Occipital lobe (tissue), 1 donor: ENCODE measurements at regions not wholly inside any gene's neighbourhood (a gene's known extent, or its start where the extent isn't known, plus 50 kb on each side); places are given as distances from the start of the nearest gene placed in this dataset.

Experiments
- DNase-seq: peaks from one replicate; lab custom pipeline; 2025; lab: John Stamatoyannopoulos, UW

DNA sequence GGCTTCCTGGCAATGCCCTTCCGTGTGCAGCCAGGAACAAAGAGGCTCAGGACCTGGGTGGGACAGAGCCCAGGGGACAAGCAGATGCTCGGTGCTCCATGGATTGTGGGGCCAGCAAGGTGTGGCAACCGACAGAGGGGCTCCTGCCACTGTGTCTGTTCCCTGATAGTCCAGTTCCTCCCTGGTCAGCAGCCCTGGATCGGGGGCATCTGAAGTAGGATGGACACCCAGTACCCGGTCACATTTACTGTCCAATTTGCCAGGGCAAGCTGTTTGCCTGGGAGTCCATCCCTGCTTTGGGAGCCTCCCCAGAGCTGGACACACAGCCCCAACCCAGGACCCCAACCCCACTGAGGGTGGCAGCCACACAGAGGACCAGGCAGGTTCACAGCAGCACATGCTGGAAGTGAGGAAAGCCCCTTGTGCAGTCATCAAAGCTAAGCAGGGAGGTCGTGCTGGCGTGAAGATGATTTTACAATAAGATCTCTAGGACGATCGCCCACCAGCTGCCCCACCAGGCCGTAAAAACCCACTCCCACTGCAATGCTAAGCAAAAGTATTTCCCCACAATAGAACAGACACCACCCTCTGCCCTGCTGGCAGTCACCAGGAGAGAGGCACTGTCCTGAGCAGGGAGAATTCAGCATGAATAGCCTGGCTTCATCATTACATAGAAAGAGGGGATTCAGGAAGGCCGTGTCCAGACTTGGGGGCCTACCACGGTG, 141.7 kb downstream of the NDUFA10 start:
- DNase-seq = no peak

DNA sequence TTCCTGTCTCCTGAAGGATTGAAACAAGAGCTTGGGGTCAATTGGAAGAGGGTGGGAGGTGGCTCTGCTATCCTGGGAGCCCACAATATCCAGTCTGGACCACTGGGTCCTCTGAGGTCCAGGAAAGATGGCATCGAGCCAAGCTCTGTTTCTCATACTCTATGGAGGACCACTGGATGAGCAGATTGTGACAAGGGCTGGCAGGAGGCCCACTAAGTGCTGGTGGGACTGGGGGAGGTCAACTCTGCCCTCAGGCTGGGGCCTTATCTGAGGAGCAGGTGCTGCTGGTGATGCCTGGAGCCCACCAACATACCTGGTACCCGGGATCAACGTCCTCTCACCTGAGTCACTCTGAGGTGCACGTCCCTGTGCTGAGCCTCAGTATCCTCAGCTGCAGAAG, 142.4 kb downstream of the NDUFA10 start:
- no peak for DNase-seq

DNA sequence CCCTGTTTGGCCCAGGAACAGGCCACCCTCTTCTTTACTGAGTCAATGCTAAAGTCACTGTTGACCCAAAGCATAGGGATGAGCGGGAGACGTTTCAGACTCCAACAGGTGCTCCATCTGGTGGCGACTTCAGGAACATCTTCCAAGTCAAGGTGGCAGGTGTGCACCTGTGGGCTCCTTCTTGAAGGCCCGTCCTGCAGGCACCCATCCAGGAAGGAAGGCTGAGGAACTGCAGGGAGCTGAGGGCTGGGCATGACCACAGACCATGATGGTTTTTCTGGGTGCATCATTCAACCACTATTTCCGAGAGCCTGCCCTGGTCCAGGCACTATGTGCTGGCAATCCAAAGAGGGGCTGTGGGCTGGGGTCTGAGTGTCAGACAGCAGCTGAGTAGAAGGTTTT, 142.8 kb downstream of the NDUFA10 start:
- DNase-seq = no peak

DNA sequence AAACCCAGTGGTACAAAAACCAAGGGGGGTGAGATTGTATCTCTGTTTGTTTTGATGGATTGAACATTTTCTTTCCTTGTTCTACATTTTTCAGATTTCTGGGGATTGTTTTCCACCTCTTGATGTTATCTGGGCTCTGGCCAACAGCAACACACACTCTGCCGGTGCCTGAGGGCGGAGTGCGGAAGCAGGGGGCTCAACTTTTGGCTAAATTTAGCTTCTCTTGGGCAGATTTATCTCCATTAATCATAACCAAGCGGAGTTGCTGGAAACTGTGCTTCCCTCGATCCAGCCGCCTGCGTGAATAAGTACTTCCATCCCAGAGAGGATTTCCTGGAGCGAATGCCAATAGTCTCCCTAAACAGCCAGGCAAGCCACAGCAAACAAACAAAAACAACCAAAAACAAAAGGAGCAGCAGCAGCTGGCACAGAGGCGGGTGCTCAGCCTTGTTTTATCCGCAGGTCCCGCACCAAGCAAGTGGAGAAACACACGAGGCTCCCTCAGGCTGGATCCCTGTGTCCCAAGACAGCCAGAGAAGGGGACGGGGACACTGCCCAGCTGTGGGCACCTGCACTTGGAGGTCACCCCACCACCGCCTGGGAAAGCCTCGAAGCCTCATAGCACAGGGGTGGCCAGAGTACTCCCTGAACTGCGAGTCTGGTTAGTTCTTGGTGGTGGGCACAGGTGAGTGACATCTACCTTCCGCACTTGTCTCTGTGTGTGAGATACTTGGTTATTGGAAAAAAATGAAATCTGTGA, 143.4 kb downstream of the NDUFA10 start:
- DNase-seq = no peak

DNA sequence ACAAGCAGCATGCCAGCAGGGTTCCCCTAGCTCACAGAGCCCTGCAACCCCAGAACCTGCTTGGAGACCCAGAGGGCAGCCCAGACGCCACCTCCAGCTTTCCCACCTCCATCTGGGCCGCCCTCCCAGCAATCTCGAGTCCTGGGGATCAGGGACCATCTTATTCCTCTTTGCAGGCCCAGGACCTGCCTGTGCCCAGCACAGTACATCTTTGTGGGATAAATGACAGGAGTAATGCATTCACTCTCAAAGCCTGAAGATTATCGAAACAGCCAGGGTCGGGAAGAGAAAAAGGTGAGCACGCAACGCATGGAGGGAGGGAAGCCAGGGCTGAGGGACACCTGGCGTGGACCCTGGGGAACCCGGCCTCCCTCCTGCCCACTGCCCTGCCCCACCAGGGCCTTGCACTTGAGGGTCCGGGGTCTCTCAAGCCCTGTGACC, 144.1 kb downstream of the NDUFA10 start:
- no peak for DNase-seq

DNA sequence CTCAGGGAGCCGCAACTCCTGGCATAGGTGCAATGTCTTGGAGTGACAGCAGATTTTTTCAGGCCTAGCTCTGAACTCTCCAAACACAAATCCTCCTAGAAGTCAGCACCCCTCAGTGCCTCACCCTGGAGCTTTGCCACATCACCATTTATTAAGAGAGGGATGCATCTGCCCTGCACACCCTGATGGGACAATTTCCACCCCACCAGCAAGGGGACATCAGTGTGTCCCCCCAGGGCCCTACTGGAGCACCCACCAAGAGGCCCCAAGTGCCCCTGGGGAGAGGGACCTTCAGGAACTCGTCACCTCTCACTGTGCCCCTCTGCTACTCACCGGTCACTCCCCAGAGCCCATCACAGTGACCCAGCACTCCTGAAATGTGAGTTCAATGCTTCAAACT, 144.7 kb downstream of the NDUFA10 start:
- DNase-seq = no peak

DNA sequence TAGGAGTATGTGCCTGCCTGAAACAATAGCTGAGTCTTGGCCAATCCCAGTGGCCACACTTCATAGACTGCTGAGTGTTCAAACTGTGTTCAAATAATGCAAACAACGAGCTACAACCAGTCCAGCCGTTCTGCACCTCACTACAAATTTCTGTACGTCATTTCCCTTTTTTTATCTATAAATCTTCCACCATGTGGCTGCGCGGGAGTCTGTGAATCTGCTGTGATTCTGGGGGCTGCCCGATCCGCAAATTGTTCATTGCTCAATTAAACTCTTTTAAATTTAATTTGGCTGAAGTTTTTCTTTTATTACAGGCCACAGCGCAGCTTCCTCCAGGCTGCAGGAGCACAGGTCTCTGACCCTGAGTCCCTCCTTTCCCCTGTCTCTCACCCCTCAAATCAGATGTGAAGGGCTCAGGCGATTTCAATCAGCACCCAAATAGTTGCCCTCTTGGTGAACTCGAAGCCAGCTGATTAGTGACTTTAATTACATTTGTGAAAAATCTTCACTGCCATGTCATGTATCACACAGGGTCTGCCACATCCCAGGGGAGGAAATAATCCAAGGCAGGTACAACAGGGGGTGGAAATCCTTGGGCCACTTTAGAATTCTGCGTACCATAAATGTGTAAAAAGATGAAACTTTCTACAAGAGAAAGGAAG, 145.6 kb downstream of the NDUFA10 start:
- no peak for DNase-seq

DNA sequence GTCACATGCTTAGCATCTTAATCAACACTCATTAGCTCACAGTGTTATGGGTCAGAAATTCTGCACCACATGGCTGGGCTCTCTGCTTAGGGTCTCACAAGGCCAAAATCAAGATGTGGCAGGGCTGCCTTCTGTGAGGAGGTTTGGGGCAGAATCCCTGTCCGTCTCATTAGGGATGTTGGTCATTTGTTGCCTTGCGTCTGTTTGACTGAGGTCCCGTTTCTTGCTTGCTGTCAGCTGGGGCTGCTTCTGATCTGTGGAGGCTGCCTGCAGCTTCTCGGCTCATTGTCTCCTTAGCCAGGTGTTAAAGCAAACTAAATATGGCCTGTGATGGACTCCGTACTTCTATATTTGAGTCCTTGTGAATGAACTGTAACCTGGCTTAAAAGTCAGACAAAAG, 146.5 kb downstream of the NDUFA10 start:
- DNase-seq = no peak

DNA sequence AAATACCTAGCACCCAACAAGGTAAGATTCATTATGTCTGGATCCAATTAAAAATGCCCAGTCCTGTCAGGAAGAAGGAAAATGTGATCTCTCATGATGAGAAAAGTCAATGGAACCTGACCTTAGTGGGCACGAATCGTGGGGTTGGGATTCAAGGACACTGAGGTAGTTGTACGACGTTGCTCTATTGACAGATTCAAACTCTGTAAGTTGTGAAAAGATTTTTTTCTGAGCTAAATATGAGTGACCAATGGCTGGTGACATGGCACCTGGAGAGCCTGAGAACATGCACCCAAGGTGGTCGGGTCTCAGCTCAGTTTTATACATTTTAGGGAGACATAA, 148.2 kb downstream of the NDUFA10 start:
- DNase-seq = no peak

DNA sequence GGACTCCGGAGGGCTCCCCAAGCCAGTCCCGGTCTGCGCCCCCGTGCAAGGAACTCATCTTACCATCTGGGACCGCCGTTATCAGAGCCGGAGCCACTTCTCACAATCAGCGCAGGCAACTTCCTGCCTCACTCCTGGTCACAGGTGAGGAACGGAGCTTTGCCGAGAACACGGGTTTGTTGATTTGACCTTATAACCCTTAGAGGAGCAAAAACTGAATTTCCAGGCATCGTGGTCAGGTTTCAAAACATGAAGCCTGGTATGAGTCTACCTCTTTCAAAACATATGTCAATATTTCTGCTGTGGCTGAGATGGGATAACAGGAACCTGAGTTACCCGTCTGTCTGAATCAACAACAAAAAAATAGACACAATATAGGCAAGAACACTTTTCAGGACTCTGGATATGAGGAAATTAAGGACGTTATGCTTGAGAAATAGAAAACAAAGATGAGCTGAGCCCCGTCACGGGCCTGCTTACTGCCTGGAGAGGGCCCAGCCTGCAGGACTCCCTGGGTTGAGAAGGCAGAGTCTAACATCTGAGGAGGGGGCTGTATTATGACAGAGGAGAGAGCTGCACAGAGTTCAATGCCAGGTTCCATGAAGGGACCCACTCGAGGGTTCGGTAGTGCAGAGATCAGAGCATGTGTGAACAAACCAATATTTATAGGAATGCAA, 148.7 kb downstream of the NDUFA10 start:
- DNase-seq = no peak

DNA sequence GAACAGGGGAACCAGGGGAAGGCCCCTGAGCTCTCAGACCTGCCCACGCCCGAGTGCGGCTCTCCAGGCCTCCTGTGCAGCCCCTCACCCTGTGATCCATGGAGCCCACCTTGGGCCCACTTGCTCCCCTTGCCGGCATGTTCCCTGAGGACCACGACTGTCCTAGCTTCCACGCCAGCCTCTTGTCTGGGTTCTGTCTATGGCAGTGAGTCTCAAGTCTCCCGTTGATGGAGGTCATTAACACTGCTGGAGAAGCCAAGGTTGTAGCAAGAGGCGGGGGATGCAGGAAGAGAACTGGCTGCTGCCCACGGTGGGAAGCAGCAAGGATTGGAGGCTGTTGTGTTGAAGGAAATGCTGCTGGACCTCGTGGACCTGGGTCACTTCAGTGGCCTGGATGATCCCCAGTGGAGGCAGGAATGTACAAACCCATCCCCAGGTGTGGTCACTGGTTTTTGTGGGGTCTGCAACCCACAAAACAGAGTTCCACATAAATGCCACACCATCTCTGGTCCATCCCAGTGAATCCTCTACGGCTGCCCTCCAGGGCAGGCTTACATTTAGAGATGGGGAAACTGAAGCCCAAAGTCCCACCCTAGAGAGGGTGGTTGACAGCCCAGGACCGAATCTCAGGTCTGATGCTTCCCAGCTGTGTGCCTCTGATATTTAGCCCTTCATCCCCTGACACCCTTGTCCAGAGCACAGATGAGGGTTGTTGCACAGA, 150.3 kb downstream of the NDUFA10 start:
- no peak for DNase-seq

DNA sequence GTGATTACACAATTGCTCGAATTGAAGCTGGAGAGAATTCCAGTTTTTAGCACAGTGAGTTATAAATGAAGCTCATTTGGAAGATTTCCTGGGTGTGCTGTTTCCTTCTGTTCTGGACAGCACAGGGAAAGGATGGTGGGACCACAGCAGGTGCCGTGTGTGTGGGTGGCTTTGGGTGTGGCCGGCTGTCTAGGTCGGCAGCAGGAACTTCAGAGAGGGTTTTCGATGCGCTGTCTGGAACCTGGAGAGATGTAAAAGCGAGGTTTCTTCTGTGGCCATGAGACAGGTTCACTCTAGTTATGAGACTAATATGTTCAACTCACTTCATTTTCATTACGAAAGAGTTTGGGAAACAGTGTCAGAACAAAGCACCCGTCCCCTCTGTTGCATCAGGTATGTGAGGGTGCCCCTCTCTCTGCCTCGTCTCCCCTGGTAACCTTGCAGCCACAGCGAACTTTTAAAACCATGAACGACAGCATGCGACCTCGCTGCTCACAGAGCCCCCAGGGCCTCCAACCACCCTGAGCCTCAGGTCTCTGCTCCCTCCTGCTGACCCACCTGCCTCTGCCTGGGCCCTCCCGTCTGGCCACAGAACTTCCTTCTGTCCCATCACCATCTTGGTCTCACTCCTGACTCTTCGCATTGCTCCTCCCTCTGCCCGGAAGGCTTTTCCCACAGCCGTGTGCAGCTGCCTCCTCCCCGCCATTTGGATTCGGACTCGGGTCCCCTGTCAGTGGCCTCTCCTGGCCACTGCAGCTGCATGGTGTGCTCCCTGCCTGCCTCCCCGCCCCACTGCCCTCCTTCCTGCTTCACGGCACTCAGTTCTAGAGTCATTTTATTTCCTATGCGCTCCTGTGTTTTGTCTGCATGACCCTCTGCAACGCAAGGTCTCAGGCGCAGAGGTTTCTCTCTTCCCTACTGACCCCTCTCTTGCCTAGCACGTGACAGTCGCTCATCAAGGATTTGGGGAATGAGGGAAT, 151.2 kb downstream of the NDUFA10 start:
- DNase-seq = no peak

DNA sequence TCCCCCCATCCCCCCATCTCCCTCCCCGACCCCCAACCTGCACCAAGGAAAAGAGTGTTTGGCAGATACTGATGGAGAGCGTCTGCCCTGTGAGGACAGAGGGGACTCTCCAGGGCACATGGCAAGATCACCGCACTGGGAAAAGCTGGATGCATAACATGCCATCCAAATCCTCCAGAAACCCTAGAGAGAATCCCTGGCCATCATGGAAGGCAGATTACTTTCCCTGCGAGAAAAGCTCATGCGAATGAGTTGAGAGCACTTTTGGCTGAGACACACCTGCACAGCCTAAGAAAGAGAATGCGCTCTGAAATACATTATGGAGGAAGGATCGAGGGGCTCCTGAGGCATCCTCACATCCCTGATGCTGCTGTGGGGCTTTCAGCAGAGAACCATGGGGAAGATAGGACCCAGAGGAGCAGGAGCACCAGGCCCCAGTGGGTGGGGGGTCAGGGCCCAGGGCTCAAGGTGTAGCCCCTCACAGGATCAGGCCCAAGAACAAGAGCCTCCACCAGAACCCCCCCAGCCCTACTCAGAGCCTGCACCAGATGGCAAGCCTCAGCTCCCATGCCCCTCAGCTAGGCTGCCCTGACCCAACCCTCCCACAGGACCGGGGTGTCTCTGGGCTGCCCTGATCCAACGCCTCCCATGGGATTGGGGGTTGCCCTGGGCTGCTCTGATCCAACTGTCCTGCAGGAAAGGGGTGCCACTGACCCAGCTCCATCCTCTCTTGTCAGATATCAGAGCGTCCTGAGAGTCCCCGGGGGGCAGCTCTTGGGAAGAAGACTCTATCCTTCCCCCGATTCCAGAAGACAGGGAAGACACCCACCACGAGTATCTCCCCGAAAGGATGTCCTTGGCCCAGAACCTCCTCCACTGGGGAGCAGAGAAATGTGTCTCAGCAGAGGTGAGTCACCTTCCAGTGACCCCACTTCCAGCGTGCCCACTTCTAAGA, 153.4 kb downstream of the NDUFA10 start:
- DNase-seq = no peak

DNA sequence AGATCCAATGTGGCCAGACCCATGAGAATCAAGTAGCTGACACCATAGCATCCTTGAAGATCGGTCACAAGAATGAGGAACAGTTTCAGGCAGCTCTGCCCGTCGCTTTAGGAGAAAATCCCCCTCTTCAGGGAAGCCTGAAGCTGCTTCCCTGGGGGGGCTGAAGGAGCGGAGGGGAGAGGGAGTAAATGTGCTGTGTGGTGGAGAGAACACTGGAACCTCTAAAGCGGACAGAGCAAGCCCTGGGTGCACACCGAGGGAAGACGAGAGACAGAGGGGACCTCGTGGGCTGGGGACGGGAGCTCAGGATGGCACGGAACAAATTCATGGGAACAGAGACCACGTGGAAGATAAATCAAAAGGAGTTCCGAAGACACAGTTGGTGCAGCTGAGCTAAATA, 154.3 kb downstream of the NDUFA10 start:
- no peak for DNase-seq

DNA sequence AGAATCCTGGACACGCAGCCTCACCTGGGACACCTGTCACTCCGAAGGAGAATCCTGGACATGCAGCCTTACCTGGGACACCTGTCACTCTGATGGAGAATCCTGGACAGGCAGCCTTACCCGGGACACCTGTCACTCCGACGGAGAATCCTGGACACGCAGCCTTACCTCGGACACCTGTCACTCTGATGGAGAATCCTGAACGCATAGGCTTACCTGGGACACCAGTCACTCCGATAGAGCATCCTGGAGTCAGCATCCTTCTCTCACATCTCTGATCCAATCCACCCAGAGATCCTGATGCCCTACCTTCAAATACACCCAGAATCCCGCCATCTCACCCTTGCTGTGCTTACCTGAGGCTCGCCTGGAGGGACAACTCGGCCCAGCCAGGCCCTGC, 154.9 kb downstream of the NDUFA10 start:
- no peak for DNase-seq

DNA sequence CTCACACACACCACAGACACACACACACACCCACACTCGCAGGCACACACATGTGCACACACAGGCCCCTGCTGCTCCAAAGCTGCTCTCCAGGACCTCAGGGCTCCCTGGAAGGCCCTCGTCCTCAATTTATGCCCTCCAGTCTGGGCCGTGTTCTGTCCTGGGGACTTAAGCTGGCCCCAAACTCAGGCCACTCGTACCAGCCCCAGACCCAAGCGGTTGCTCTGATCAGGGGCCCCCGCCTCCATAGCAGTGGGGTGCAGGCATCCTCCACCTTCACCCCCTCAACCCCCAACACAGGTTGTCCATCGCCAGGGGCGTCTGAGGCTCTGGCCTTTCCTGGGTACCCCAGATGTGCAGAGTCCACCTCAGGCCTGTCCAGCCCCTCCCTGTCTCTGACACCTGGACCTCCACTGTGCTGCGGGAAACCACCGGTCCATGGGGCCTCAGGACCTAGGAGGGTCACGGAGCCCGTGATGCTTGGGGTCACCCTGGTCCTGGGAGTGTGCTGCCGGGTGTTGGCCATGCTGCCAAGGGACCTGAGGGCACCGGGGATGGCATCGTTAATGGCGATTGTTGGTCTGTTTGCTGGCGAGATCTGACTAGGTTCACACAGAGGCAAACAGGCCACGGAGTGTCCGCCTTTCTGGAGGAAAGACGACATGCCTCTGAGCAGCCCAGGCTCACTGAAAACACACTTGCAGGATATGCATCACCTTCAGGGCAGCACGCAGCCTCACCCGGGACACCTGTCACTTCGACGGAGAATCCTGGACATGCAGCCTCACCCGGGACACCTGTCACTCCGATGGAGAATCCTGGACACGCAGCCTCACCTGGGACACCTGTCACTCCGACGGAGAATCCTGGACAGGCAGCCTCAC, 155.6 kb downstream of the NDUFA10 start:
- no peak for DNase-seq

DNA sequence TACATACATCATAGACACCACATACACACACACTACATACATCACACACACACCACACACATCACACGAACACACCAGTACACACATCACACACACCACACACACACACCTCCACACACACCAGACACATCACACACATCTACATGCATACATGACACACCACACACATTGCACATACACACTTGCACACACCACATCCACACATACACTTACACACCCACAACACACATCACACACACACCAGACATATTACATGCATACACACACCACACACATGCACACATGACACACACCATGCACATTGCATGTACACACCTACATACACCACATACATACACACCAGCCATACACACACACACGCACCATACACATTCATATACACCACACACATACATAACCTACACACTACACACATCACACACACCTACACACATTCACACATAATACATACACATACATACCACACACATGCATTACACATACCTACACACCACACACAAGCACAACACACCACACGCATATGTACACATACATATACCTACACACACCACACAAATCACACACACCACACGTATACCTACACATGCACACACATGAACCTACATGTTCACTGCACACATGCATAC, 156.5 kb downstream of the NDUFA10 start:
- DNase-seq = no peak

DNA sequence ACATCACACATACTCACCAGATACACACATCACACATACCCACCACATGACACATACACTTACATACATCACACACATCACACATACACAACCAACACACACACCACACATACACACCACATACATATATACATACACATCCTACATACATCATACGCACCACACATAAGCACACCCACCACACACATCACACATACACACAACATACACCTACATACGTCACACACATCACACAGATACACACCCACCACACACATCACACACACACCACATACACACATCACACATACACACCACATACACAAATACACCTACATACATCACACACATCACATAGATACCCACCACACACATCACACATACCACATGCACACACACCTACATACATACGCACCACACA, 158.4 kb downstream of the NDUFA10 start:
- no peak for DNase-seq
